ENCODE measurements at regions not wholly inside any gene's neighbourhood (a gene's known extent, or its start where the extent isn't known, plus 50 kb on each side); places are given as distances from the start of the nearest gene placed in this dataset.

- TF ChIP-seq CTCF (conservative IDR thresholded peaks at IDR 0.05; ENCODE audit: low read depth, low read length), result no peak
- no peak for TF ChIP-seq EZH2 (IDR thresholded peaks at IDR 0.05; ENCODE audit: borderline replicate concordance, low read depth, low read length, poor library complexity, severe bottlenecking)
Measured at GRCh38 chr5:6244339-6244714, 134.0 kb downstream of the MED10 start.
